Dendritic cell treated with granulocyte-macrophage colony-stimulating factor and Interleukin-4, amounts not matched to agents 40 ng/mL and 50 ng/mL, for 4 days (primary cell): ENCODE measurements at regions not wholly inside any gene's neighbourhood (a gene's known extent, or its start where the extent isn't known, plus 50 kb on each side); places are given as distances from the start of the nearest gene placed in this dataset.

ENCODE experiments used
- H3K27ac Mint-ChIP-seq: one replicate; pipeline ENCODE4 v1.8.0; 2022; ENCODE audit warnings: mild to moderate bottlenecking, mixed read lengths
- H3K27me3 Mint-ChIP-seq: one replicate; pipeline ENCODE4 v1.8.0; 2022; ENCODE audit warnings: mild to moderate bottlenecking, mixed read lengths
- H3K36me3 Mint-ChIP-seq: one replicate; pipeline ENCODE4 v1.8.0; 2022; ENCODE audit warnings: low read depth, mixed read lengths
- H3K4me1 Mint-ChIP-seq: one replicate; pipeline ENCODE4 v1.8.0; 2022; ENCODE audit warnings: low read depth, mixed read lengths
- H3K4me3 Mint-ChIP-seq: one replicate; pipeline ENCODE4 v1.8.0; 2022; ENCODE audit warnings: mild to moderate bottlenecking, moderate library complexity, mixed read lengths
- H3K9me3 Mint-ChIP-seq: one replicate; pipeline ENCODE4 v1.8.0; 2022; ENCODE audit warnings: mixed read lengths
- intact Hi-C: fragments of 100-400 bp; cut with micrococcal nuclease; formaldehyde crosslinking; loops from one replicate; pipeline ENCODE4 v1.15.0; 2022

GRCh38 chr1:208513799-208514198, 269.6 kb upstream of the PLXNA2 start:
- peaks cover 26% of the 10 kb centered on the region for H3K9me3 Mint-ChIP-seq
- no peak overlapping the region for H3K27ac Mint-ChIP-seq
- H3K27me3 Mint-ChIP-seq, result no peaks in the 10 kb centered on the region
- no peaks in the 10 kb centered on the region for H3K4me1 Mint-ChIP-seq
- intact Hi-C loops, result no loop called here
- no peaks in the 10 kb centered on the region for H3K36me3 Mint-ChIP-seq
- H3K4me3 Mint-ChIP-seq, result no peak overlapping the region

GRCh38 chr1:208515129-208515528, 270.9 kb upstream of the PLXNA2 start:
- Mint-ChIP-seq H3K4me1 (no peaks in the 10 kb centered on the region), H3K27ac (no peak overlapping the region), H3K27me3 (no peaks in the 10 kb centered on the region), H3K36me3 (no peaks in the 10 kb centered on the region), H3K9me3 (peaks cover 26% of the 10 kb centered on the region), H3K4me3 (no peak overlapping the region)
- intact Hi-C loops, result no loop called here

DNA sequence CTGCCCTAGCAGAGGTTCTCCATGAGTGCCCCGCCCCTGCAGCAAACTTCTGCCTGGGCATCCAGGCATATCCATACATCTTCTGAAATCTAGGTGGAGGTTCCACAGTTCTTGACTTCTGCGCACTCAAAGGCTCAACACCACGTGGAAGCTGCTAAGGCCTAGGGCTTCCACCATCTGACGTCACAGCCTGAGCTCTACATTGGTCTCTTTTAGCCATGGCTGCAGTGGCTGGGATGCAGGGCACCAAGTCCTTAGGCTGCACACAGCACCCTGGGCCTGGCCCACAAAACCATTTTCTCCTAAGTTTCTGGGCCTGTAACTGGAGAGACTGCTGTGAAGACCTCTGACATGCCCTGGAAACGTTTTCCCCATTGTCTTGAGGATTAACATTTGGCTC, 272.6 kb upstream of the PLXNA2 start:
- Mint-ChIP-seq H3K4me3 (no peak overlapping the region), H3K36me3 (no peaks in the 10 kb centered on the region), H3K9me3 (peaks cover 26% of the 10 kb centered on the region), H3K4me1 (no peaks in the 10 kb centered on the region), H3K27me3 (no peaks in the 10 kb centered on the region), H3K27ac (no peak overlapping the region)
- intact Hi-C loops, result no loop called here

DNA sequence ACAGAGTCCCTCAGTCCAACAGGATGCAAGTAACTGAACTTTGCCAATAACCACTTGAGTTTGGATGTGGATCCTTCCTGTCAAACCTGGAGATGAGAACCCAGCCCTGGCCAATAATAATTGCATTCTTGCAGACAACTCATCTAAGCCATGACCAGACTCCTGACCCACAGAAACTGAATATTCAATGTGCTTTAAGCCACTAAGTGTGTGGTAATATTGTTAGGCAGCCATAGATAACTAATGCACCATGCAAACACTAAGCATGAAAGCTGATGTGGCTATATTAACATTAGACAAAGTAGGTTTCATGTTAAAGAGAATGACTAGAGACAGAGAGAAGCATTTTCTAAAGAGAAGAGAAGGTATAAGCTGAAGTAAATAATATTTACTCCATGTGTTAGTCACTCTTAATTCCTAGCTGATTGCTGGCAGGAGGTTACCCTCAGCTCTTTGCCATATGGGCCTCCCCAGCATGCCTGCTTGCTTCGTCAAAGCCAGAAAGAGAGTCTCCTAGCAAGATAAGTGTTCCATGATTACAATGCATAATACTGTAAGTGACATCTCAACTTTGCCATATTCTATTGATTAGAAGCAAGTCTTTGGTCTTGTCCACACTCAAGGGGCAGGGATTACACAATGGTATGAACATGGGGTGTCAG, 276.4 kb upstream of the PLXNA2 start:
- Mint-ChIP-seq H3K36me3 (no peaks in the 10 kb centered on the region), H3K4me1 (no peaks in the 10 kb centered on the region), H3K9me3 (peaks cover 20% of the 10 kb centered on the region), H3K4me3 (no peak overlapping the region), H3K27ac (no peak overlapping the region), H3K27me3 (no peaks in the 10 kb centered on the region)
- intact Hi-C loops, result no loop called here

DNA sequence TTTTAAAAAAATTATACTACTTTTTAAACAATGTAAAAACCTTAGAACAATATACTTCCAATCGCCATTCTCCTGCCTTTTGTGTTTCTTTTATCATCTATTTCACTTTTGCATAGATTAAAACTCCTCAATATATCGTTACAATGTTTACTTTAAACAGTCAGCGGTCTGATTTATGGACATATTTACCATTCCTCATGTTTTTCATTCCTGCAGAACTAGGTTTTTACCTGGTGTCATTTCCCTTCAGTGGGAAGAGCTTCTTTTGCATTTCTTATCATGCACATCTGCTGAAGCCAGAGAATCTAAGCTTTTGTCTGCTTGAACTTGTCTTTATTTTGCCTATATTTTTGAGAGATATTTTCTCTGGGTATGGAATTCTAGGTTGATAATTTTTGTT, 277.4 kb upstream of the PLXNA2 start:
- H3K9me3 Mint-ChIP-seq, result peaks cover 15% of the 10 kb centered on the region
- H3K27ac Mint-ChIP-seq, result no peak overlapping the region
- intact Hi-C loops, result no loop called here
- no peaks in the 10 kb centered on the region for H3K27me3 Mint-ChIP-seq
- H3K4me1 Mint-ChIP-seq, result no peaks in the 10 kb centered on the region
- H3K36me3 Mint-ChIP-seq, result no peaks in the 10 kb centered on the region
- H3K4me3 Mint-ChIP-seq, result no peak overlapping the region

DNA sequence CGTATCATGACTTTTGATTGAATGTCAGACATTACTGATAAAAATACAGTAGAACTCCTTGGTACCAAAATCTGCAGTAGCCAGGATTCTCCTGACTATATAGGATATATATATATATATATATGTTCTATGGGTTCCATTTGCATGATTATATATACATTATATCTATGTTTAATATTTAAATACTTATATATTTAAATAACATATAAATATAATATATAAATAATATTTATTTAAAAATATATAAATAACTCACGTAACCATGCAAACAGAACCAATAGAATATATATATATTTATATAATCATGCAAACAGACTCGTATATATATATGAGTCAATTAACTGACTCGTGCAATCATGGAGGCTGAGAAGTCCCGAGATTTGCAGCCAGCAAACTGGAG, 278.8 kb upstream of the PLXNA2 start:
- peaks cover under 1% of the 10 kb centered on the region for H3K9me3 Mint-ChIP-seq
- H3K36me3 Mint-ChIP-seq, result no peaks in the 10 kb centered on the region
- intact Hi-C loops, result no loop called here
- no peaks in the 10 kb centered on the region for H3K4me1 Mint-ChIP-seq
- H3K27ac Mint-ChIP-seq, result no peak overlapping the region
- H3K27me3 Mint-ChIP-seq, result no peaks in the 10 kb centered on the region
- H3K4me3 Mint-ChIP-seq, result no peak overlapping the region

GRCh38 chr1:208524376-208524775, 280.2 kb upstream of the PLXNA2 start:
- no peaks in the 10 kb centered on the region for H3K27me3 Mint-ChIP-seq
- no peak overlapping the region for H3K4me3 Mint-ChIP-seq
- no peaks in the 10 kb centered on the region for H3K9me3 Mint-ChIP-seq
- intact Hi-C loops, result no loop called here
- H3K36me3 Mint-ChIP-seq, result no peaks in the 10 kb centered on the region
- no peaks in the 10 kb centered on the region for H3K4me1 Mint-ChIP-seq
- no peak overlapping the region for H3K27ac Mint-ChIP-seq

DNA sequence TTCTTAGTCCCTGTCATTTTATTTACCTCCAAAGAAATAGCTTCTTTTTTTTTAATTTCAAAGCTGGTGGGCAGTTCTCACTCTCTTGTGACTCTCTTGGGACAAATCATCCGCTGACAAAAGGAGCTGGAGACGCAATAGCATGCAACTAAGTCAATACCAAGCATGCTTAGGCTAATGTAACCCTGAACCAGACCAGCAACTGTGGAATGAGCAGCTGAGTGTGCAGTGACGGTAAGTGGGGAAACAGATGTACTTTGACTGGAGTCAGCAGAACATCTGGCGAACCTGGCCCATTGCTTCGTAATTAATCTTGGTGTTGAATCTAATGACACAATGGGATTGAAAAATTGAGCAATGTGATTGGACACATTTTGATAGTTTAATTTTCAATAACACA, 280.7 kb upstream of the PLXNA2 start:
- no peaks in the 10 kb centered on the region for H3K36me3 Mint-ChIP-seq
- intact Hi-C loops, result no loop called here
- H3K27ac Mint-ChIP-seq, result no peak overlapping the region
- H3K4me3 Mint-ChIP-seq, result no peak overlapping the region
- H3K27me3 Mint-ChIP-seq, result no peaks in the 10 kb centered on the region
- H3K9me3 Mint-ChIP-seq, result no peaks in the 10 kb centered on the region
- H3K4me1 Mint-ChIP-seq, result no peaks in the 10 kb centered on the region

- intact Hi-C loops, result no loop called here
- H3K9me3 Mint-ChIP-seq, result no peaks in the 10 kb centered on the region
- no peak overlapping the region for H3K27ac Mint-ChIP-seq
- H3K4me3 Mint-ChIP-seq, result no peak overlapping the region
- H3K27me3 Mint-ChIP-seq, result no peaks in the 10 kb centered on the region
- H3K4me1 Mint-ChIP-seq, result no peaks in the 10 kb centered on the region
- no peaks in the 10 kb centered on the region for H3K36me3 Mint-ChIP-seq
These were observed 281.2 kb upstream of the PLXNA2 start for GRCh38 chr1:208525417-208525816.

DNA sequence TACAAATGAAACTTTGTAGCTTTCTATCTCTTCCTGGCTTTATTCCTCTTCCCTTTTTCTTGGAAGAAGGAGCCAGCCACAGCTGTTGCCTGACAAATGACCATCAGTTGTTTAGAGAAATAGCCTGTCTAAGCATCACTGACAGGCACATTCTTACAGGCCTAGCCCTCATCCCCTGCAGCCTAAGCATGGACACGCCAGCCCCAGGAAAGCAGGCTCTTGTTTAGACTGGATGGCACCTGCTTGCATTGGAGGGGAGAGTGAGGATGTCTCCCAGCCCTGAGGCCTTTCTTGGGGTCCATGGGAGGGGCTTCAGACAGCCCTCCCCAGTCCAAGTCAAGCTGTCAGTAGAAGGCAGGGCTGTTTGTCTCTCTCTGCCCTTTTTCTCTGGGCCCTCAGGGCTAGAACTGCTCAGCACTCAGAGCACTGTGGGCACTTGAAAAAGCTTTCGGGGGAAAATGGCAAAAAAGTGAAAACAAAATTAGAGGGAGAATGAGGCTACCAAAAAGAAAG, 282.5 kb upstream of the PLXNA2 start:
- H3K4me1 Mint-ChIP-seq, result no peaks in the 10 kb centered on the region
- H3K4me3 Mint-ChIP-seq, result no peak overlapping the region
- no peaks in the 10 kb centered on the region for H3K27me3 Mint-ChIP-seq
- no peaks in the 10 kb centered on the region for H3K9me3 Mint-ChIP-seq
- no peak overlapping the region for H3K27ac Mint-ChIP-seq
- intact Hi-C loops, result no loop called here
- no peaks in the 10 kb centered on the region for H3K36me3 Mint-ChIP-seq

GRCh38 chr1:208527156-208527555, 283.0 kb upstream of the PLXNA2 start:
- H3K4me3 Mint-ChIP-seq, result no peak overlapping the region
- no peaks in the 10 kb centered on the region for H3K36me3 Mint-ChIP-seq
- no peak overlapping the region for H3K27ac Mint-ChIP-seq
- H3K9me3 Mint-ChIP-seq, result no peaks in the 10 kb centered on the region
- no peaks in the 10 kb centered on the region for H3K27me3 Mint-ChIP-seq
- no peaks in the 10 kb centered on the region for H3K4me1 Mint-ChIP-seq
- intact Hi-C loops, result no loop called here

- Mint-ChIP-seq H3K9me3 (no peaks in the 10 kb centered on the region), H3K36me3 (no peaks in the 10 kb centered on the region), H3K27me3 (peaks cover 2% of the 10 kb centered on the region), H3K27ac (no peak overlapping the region), H3K4me1 (no peaks in the 10 kb centered on the region), H3K4me3 (no peak overlapping the region)
- intact Hi-C loops, result no loop called here
These were observed 284.5 kb upstream of the PLXNA2 start for GRCh38 chr1:208528578-208529240.

DNA sequence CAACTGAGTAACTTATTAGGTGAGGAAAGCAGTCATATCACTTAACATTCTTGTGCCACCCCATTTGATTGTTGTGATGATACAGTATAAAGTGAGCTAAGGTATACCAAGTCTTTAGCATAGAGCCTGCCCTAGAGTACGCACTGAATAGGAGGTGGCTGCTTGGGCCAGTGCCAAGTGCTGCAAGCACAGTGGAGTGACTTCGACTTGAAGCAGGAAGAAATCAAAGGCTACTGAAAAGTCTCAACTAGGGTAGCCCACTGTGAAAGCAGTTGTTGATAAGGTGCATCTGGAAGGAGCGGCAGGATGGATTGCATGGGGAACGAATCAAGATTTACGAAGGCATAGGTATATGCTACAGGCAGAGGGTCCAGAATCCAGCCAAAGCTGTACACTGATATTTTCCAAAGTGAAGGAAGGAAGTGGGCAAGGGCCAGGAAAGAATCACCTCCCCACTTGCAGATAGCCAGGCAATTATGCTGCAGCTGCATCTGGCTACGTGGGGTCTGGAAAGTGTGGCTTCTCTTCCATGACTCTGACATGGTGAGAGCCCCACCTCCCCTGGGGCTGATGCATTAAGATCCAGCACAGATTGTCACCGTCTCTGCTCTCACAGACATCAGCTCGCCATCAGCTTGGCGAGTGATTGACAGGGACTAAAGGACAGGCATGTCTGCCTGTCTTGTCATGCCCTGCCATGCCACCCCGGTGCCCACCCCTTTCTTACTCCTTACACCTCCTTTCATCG, 287.0 kb upstream of the PLXNA2 start:
- Mint-ChIP-seq H3K27ac (no peak overlapping the region), H3K27me3 (peaks cover 2% of the 10 kb centered on the region), H3K4me1 (no peaks in the 10 kb centered on the region), H3K36me3 (no peaks in the 10 kb centered on the region), H3K9me3 (no peaks in the 10 kb centered on the region), H3K4me3 (no peak overlapping the region)
- intact Hi-C loops, result no loop called here

DNA sequence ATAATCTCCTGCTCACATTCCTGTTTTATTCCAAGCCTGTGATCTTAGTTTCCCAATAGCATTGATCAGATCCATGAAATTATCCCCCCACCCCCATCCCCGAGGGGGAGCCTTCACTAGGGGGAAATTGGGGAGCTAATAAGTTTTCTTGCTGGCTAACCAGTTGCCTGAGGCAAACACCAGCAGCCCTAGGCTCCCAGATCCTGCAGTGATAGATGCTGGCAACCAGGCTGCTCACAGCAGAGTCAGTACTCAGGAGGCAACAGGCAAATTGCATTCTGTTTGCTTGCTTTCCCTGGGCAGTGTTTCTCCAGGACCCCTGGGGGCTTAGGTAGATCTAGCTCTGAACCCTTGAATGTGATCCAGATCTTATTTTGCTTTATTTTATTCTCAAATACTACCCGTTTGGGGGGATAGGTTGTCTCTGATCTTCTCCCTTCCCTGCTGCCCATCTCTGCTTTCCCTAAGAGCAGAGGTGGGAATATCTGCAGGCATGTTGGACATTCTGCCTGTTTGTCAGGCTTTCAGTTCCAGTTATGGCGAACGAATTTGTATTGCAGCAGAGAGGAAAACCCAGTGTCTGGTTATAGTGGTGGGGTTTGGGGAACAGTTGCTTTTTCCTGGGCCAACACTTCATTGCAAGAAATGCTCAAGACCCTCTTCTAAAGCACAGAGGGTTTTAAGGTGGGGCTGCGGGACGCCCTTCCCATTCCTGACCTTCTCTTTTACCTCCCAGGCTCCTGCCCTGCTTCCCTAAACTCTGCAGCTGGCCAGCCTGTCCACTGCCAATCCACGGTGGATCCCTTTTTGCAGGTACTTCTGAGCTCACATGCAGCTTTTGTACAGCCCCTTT, 289.8 kb upstream of the PLXNA2 start:
- peaks cover 2% of the 10 kb centered on the region for H3K27me3 Mint-ChIP-seq
- H3K36me3 Mint-ChIP-seq, result no peaks in the 10 kb centered on the region
- no peaks in the 10 kb centered on the region for H3K4me1 Mint-ChIP-seq
- intact Hi-C loops, result no loop called here
- H3K9me3 Mint-ChIP-seq, result no peaks in the 10 kb centered on the region
- H3K27ac Mint-ChIP-seq, result no peak overlapping the region
- no peak overlapping the region for H3K4me3 Mint-ChIP-seq
